GM12878 (cell line): ENCODE measurements at regions not wholly inside any gene's neighbourhood (a gene's known extent, or its start where the extent isn't known, plus 50 kb on each side); places are given as distances from the start of the nearest gene placed in this dataset.

ENCODE experiments used
- ATAC-seq: fragments of 200-7000 bp; cut with Tn5 transposase; 3 replicates; pipeline ENCODE4 v1.9.1; 2020; ENCODE audit warnings: mild to moderate bottlenecking, moderate library complexity
- BruUV-seq: library from RNA; stranded (reverse); fragments of 400-500 nt; replicated peaks from 2 replicates; lab custom pipeline; 2021; lab: Mats Ljungman, UMichigan
- CTCF ChIA-PET: fragments of 300-600 bp; sonication (Branson Sonifier 250); formaldehyde crosslinking; extraction: SDS; loops from one replicate; lab custom pipeline; 2021; ENCODE audit warnings: inconsistent platforms; lab: Yijun Ruan, JAX
- POLR2A ChIA-PET: fragments of 350-600 bp; formaldehyde crosslinking; extraction: SDS; loops from one replicate; lab custom pipeline; 2021; ENCODE audit warnings: inconsistent platforms; lab: Charles Lee
- RAD21 ChIA-PET: fragments of 300-600 bp; sonication (Branson Sonifier 250); formaldehyde crosslinking; loops from one replicate; lab custom pipeline; 2023; ENCODE audit warnings: antibody characterized with exemption; ENCODE audit not compliant: unreplicated experiment; lab: Charles Lee
- SMC1A ChIA-PET: fragments of 300-600 bp; sonication (Branson Sonifier 250); formaldehyde crosslinking; loops from one replicate; lab custom pipeline; 2023; ENCODE audit not compliant: unreplicated experiment, uncharacterized antibody; lab: Charles Lee
- DNase-seq: peaks from one replicate; pipeline ENCODE4 v3.0.0-alpha.2; 2011; ENCODE audit warnings: low read depth, low spot score
- FAIRE-seq: peaks from 3 replicates; lab custom pipeline; 2011; peaks lifted over from hg19 to GRCh38; lab: Jason Lieb, UNC
- H2AFZ ChIP-seq: 2 replicates; pipeline ENCODE4 v1.6.0; 2011; ENCODE audit warnings: low read depth, low read length, control low read depth; ENCODE audit not compliant: control insufficient read depth
- H3K27ac ChIP-seq: 2 replicates; pipeline ENCODE4 v1.5.1; 2011; ENCODE audit warnings: control low read depth; ENCODE audit not compliant: control insufficient read depth, insufficient read depth
- H3K27me3 ChIP-seq, 2 experiments: replicated peaks in 1 of 2; 2 replicates each; pipeline versions ENCODE4 v1.6.0 to v1.6.1; 2011; ENCODE audit warnings: low read length in 1 of 2; ENCODE audit not compliant: control insufficient read depth in 2 of 2, insufficient read depth in 2 of 2
- H3K36me3 ChIP-seq, 2 experiments: 2 replicates each; pipeline ENCODE4 v1.5.1; 2011; ENCODE audit warnings: low read length in 1 of 2; ENCODE audit not compliant: control insufficient read depth in 2 of 2, insufficient read depth in 2 of 2
- H3K4me1 ChIP-seq: 2 replicates; pipeline ENCODE4 v1.6.1; 2011; ENCODE audit warnings: mild to moderate bottlenecking, low read length, moderate library complexity, mixed read lengths; ENCODE audit not compliant: control insufficient read depth, insufficient read depth
- H3K4me2 ChIP-seq: 2 replicates; pipeline ENCODE4 v1.6.0; 2011; ENCODE audit warnings: control low read depth; ENCODE audit not compliant: control insufficient read depth, insufficient read depth
- H3K4me3 ChIP-seq: fragments of 200-600 bp; sonication (generic); 2 replicates; pipeline ENCODE4 v1.5.1; 2016
- H3K79me2 ChIP-seq: 2 replicates; pipeline ENCODE4 v1.6.0; 2011; ENCODE audit warnings: low read length; ENCODE audit not compliant: control insufficient read depth, insufficient read depth
- H3K9ac ChIP-seq: 2 replicates; pipeline ENCODE4 v1.8.0; 2011; ENCODE audit warnings: low read length, control low read depth, mixed read lengths; ENCODE audit not compliant: control insufficient read depth, insufficient read depth
- H3K9me3 ChIP-seq: replicated peaks from 3 replicates; pipeline ENCODE4 v1.5.1; 2011; ENCODE audit warnings: mild to moderate bottlenecking, low read length; ENCODE audit not compliant: control insufficient read depth, insufficient read depth
- H4K20me1 ChIP-seq: 2 replicates; pipeline ENCODE4 v1.6.0; 2011; ENCODE audit not compliant: control insufficient read depth, insufficient read depth
- ASH2L ChIP-seq: fragments of 300-600, 200-600 bp; sonication (generic); IDR thresholded peaks from 2 replicates; pipeline ENCODE4 v1.6.1; 2017; ENCODE audit warnings: low read depth, mild to moderate bottlenecking, borderline replicate concordance
- CBX3 ChIP-seq: fragments of 200-600 bp; sonication (generic); IDR thresholded peaks from 2 replicates; pipeline ENCODE4 v1.6.1; 2016; ENCODE audit warnings: low read depth, borderline replicate concordance
- CHD1 ChIP-seq: IDR thresholded peaks from 2 replicates; pipeline ENCODE4 v1.6.1; 2012; ENCODE audit warnings: low read depth, low read length, improper control_type of control experiment
- CHD2 ChIP-seq: IDR thresholded peaks from 2 replicates; pipeline ENCODE4 v1.6.1; 2011; ENCODE audit warnings: low read depth, low read length, improper control_type of control experiment, borderline replicate concordance
- CREB1 ChIP-seq: IDR thresholded peaks from 2 replicates; pipeline ENCODE4 v1.6.1; 2012; ENCODE audit warnings: low read depth, mild to moderate bottlenecking, inconsistent platforms
- E2F8 ChIP-seq: fragments of 450-650 bp; IDR thresholded peaks from 2 replicates; pipeline ENCODE4 v1.6.1; 2018; ENCODE audit warnings: mild to moderate bottlenecking, low read depth, moderate library complexity; ENCODE audit not compliant: partially characterized antibody
- EZH2 ChIP-seq: IDR thresholded peaks from 2 replicates; pipeline ENCODE4 v1.6.1; 2012; ENCODE audit warnings: low read depth, mild to moderate bottlenecking, control low read depth, inconsistent platforms, low read length, borderline replicate concordance; ENCODE audit not compliant: control insufficient read depth
- FOXK2 ChIP-seq: fragments of 450-650 bp; IDR thresholded peaks from 2 replicates; pipeline ENCODE4 v1.6.1; 2017; ENCODE audit warnings: mild to moderate bottlenecking, moderate library complexity
- FOXM1 ChIP-seq: IDR thresholded peaks from 2 replicates; pipeline ENCODE4 v1.6.1; 2012; ENCODE audit warnings: low read depth, mild to moderate bottlenecking, inconsistent platforms, low read length, moderate library complexity
- LARP7 ChIP-seq: fragments of 450-650 bp; IDR thresholded peaks from 2 replicates; pipeline ENCODE4 v1.6.1; 2017; ENCODE audit warnings: mild to moderate bottlenecking
- MAX ChIP-seq: IDR thresholded peaks from 2 replicates; pipeline ENCODE4 v1.6.1; 2012; ENCODE audit warnings: low read depth, low read length, improper control_type of control experiment
- MYB ChIP-seq: fragments of 150-350 bp; IDR thresholded peaks from 2 replicates; pipeline ENCODE4 v1.6.1; 2014; ENCODE audit warnings: mild to moderate bottlenecking, low read depth, low read length, borderline replicate concordance
- SIN3A ChIP-seq: IDR thresholded peaks from 2 replicates; pipeline ENCODE4 v1.6.1; 2012; ENCODE audit warnings: low read depth, low read length, improper control_type of control experiment
- SREBF2 ChIP-seq: IDR thresholded peaks from 2 replicates; pipeline ENCODE4 v1.6.1; 2012; ENCODE audit warnings: mild to moderate bottlenecking, low read length
- TARDBP ChIP-seq: IDR thresholded peaks from 2 replicates; pipeline ENCODE4 v1.6.1; 2016; ENCODE audit warnings: borderline replicate concordance
- TCF7 ChIP-seq: IDR thresholded peaks from 2 replicates; pipeline ENCODE4 v1.6.1; 2014; ENCODE audit warnings: antibody characterized with exemption, borderline replicate concordance
- USF1 ChIP-seq: IDR thresholded peaks from 2 replicates; pipeline ENCODE4 v1.6.1; 2011; ENCODE audit warnings: borderline replicate concordance, low read depth, mild to moderate bottlenecking, moderate library complexity, mixed read lengths, low read length; ENCODE audit not compliant: insufficient read depth; ENCODE audit errors: extremely low read length
- ZNF592 ChIP-seq: fragments of 450-650 bp; IDR thresholded peaks from 2 replicates; pipeline ENCODE4 v1.6.1; 2017; ENCODE audit warnings: mild to moderate bottlenecking, moderate library complexity
- WGBS: methylation state at CpG from one replicate; pipeline ENCODE4 v1.1.6; 2016; ENCODE audit warnings: low lambda C conversion rate; ENCODE audit not compliant: insufficient replicate concordance, insufficient coverage; ENCODE audit errors: missing lambda C conversion rate; 5-methylcytosine and 5-hydroxymethylcytosine counted together
- in situ Hi-C: fragments of 300-500 bp; cut with MboI; formaldehyde crosslinking; loops from 9 replicates; pipeline ENCODE4 v1.14.3; 2018; ENCODE audit warnings: mixed read lengths
- intact Hi-C: fragments of 100-400 bp; cut with micrococcal nuclease; formaldehyde crosslinking; loops from one replicate; pipeline ENCODE4 v1.14.2; 2022; ENCODE audit not compliant: unreplicated experiment

GRCh38 chr13:90952326-90952725, 395.2 kb upstream of the MIR17HG start:
- H3K36me3 ChIP-seq: no peaks in the 10 kb centered on the region
- H3K79me2 ChIP-seq: no peaks in the 10 kb centered on the region
- no peak overlapping the region for H3K4me3 ChIP-seq
- H3K27ac ChIP-seq: no peak overlapping the region
- TF ChIP-seq MAX: no peak
- no peak for TF ChIP-seq CREB1
- TF ChIP-seq CHD1: no peak
- no peak for TF ChIP-seq USF1
- TF ChIP-seq LARP7: no peak
- TF ChIP-seq FOXK2: no peak
- no peak for TF ChIP-seq ASH2L
- TF ChIP-seq MYB: no peak
- no peak for TF ChIP-seq ZNF592
- no peak for TF ChIP-seq TARDBP
- no peak for TF ChIP-seq SIN3A
- TF ChIP-seq FOXM1: no peak
- TF ChIP-seq CBX3: no peak
- no peak for TF ChIP-seq EZH2
- no peak for TF ChIP-seq E2F8
- TF ChIP-seq CHD2: no peak
- no peak for TF ChIP-seq TCF7
- TF ChIP-seq SREBF2: no peak
- POLR2A ChIA-PET: no interaction called here
- intact Hi-C loops (no loop called here), in situ Hi-C loops (no loop called here)
- SMC1A ChIA-PET: no interaction called here
- H4K20me1 ChIP-seq: no peaks in the 10 kb centered on the region
- ATAC-seq (no peak), DNase-seq (no peak), FAIRE-seq (no peak)
- RAD21 ChIA-PET: no interaction called here
- no TSS peak for BruUV-seq
- H3K4me1 ChIP-seq: no peaks in the 10 kb centered on the region
- H3K4me2 ChIP-seq: no peak overlapping the region
- CTCF ChIA-PET: no interaction called here
- no peaks in the 10 kb centered on the region for H3K27me3 ChIP-seq
- H2AFZ ChIP-seq: no peak overlapping the region
- WGBS: 65% methylated on average over 1 of the region's 1 CpG
- H3K9me3 ChIP-seq: no peaks in the 10 kb centered on the region
- no peak overlapping the region for H3K9ac ChIP-seq
